Liver (tissue), 8 donors: ENCODE measurements at regions not wholly inside any gene's neighbourhood (a gene's known extent, or its start where the extent isn't known, plus 50 kb on each side); places are given as distances from the start of the nearest gene placed in this dataset.

Experiments used
- DNase-seq: peaks from one replicate; pipeline ENCODE4 v3.0.0-alpha.2; 2017; ENCODE audit warnings: low spot score
- H3K27ac ChIP-seq, 2 donors: one replicate each; pipeline ENCODE4 v1.7.0; 2013; ENCODE audit warnings: inconsistent platforms in 2 of 2, low read length in 2 of 2, control low read depth in 1 of 2, low read depth in 1 of 2, mild to moderate bottlenecking in 1 of 2
- H3K27me3 ChIP-seq, 4 donors: one replicate each; pipeline versions ENCODE4 v1.6.1 to v1.7.0; 2013; ENCODE audit warnings: low read length in 3 of 4, inconsistent platforms in 1 of 4, mild to moderate bottlenecking in 1 of 4, moderate library complexity in 1 of 4; ENCODE audit not compliant: control insufficient read depth in 4 of 4, insufficient read depth in 4 of 4
- H3K36me3 ChIP-seq, 4 donors: one replicate each; pipeline versions ENCODE4 v1.6.1 to v1.7.0; 2013; ENCODE audit warnings: low read length in 3 of 4, mild to moderate bottlenecking in 3 of 4, low read depth in 1 of 4, moderate library complexity in 1 of 4; ENCODE audit not compliant: control insufficient read depth in 4 of 4, insufficient read depth in 3 of 4
- H3K4me1 ChIP-seq, 4 donors: one replicate each; pipeline versions ENCODE4 v1.6.1 to v1.7.0; 2013; ENCODE audit warnings: low read length in 3 of 4, mild to moderate bottlenecking in 3 of 4, moderate library complexity in 1 of 4; ENCODE audit not compliant: control insufficient read depth in 4 of 4, insufficient read depth in 4 of 4
- H3K4me3 ChIP-seq, 3 donors: one replicate each; pipeline versions ENCODE4 v1.6.1 to v1.7.0; 2013; ENCODE audit warnings: low read length in 3 of 3, control low read depth in 1 of 3, low read depth in 1 of 3, mild to moderate bottlenecking in 1 of 3
- H3K9ac ChIP-seq, 2 donors: one replicate each; pipeline ENCODE4 v1.7.0; 2013; ENCODE audit warnings: low read length in 2 of 2, mild to moderate bottlenecking in 2 of 2, moderate library complexity in 2 of 2, control low read depth in 1 of 2, low read depth in 1 of 2
- H3K9me3 ChIP-seq, 4 donors: one replicate each; pipeline versions ENCODE4 v1.6.1 to v1.7.0; 2013; ENCODE audit warnings: low read length in 3 of 4; ENCODE audit not compliant: control insufficient read depth in 4 of 4
- ATF3 ChIP-seq: IDR thresholded peaks from 2 replicates; pipeline ENCODE4 v1.6.1; 2016; ENCODE audit warnings: antibody characterized with exemption
- CTCF ChIP-seq: fragments of 150-350 bp; IDR thresholded peaks from 2 replicates; pipeline ENCODE4 v1.5.1; 2017; ENCODE audit warnings: improper control_type of control experiment, low read depth, low read length; ENCODE audit not compliant: missing input control
- EGR1 ChIP-seq, 2 donors: IDR thresholded peaks; 2 replicates each; pipeline ENCODE4 v1.6.1; 2016 to 2018; ENCODE audit warnings: antibody characterized with exemption in 2 of 2, low read depth in 2 of 2
- FOXA2 ChIP-seq: IDR thresholded peaks from 2 replicates; pipeline ENCODE4 v1.6.1; 2016; ENCODE audit warnings: antibody characterized with exemption
- HNF4A ChIP-seq, 2 donors: conservative IDR thresholded peaks; 2 replicates each; pipeline ENCODE4 v1.6.1; 2016; ENCODE audit warnings: antibody characterized with exemption in 2 of 2, mild to moderate bottlenecking in 2 of 2
- JUND ChIP-seq, 2 donors: IDR thresholded peaks; 2 replicates each; pipeline ENCODE4 v1.6.1; 2016; ENCODE audit warnings: antibody characterized with exemption in 2 of 2
- MAX ChIP-seq: IDR thresholded peaks from 2 replicates; pipeline ENCODE4 v1.6.1; 2016; ENCODE audit warnings: antibody characterized with exemption
- NR2F2 ChIP-seq: IDR thresholded peaks from 2 replicates; pipeline ENCODE4 v1.6.1; 2016; ENCODE audit warnings: antibody characterized with exemption
- RAD21 ChIP-seq, 2 donors: IDR thresholded peaks; 2 replicates each; pipeline ENCODE4 v1.6.1; 2016; ENCODE audit warnings: antibody characterized with exemption in 2 of 2, mild to moderate bottlenecking in 2 of 2
- RXRA ChIP-seq, 2 donors: IDR thresholded peaks; 2 replicates each; pipeline ENCODE4 v1.6.1; 2017 to 2018; ENCODE audit warnings: antibody characterized with exemption in 2 of 2, mild to moderate bottlenecking in 1 of 2
- SP1 ChIP-seq: IDR thresholded peaks from 2 replicates; pipeline ENCODE4 v1.6.1; 2018; ENCODE audit warnings: antibody characterized with exemption, mild to moderate bottlenecking
- TAF1 ChIP-seq: conservative IDR thresholded peaks from 2 replicates; pipeline ENCODE4 v1.6.1; 2016; ENCODE audit warnings: antibody characterized with exemption, mild to moderate bottlenecking
- WGBS: extraction: QIAGEN DNeasy Blood & Tissue Kit; methylation state at CpG from one replicate; pipeline ENCODE4 v1.1.7; 2013; 5-methylcytosine and 5-hydroxymethylcytosine counted together
- donor health status: healthy.
- donor health status: healthy.
- donor health status: healthy.
- donor health status: healthy.
- donor health status: healthy.

GRCh38 chr20:59526242-59527225, 77.8 kb upstream of the PHACTR3 start:
- WGBS, result 41% methylated on average over 18 of the region's 18 CpGs
- no peaks in the 10 kb centered on the region for H3K4me1 ChIP-seq
- no peak for DNase-seq
- no peaks in the 10 kb centered on the region for H3K9me3 ChIP-seq
- H3K36me3 ChIP-seq, result no peaks in the 10 kb centered on the region
- H3K27me3 ChIP-seq, result peaks cover 0 to 12% (median 5%) of the 10 kb centered on the region in 4 donors
- H3K9ac ChIP-seq, result no peak overlapping the region
- H3K27ac ChIP-seq, result no peak overlapping the region
- TF ChIP-seq TAF1 (no peak), JUND (IDR thresholded peaks at IDR 0.05) (no peak), CTCF (no peak), RXRA (IDR thresholded peaks at IDR 0.05) (no peak), MAX (no peak), ATF3 (no peak), EGR1 (IDR thresholded peaks at IDR 0.05; ENCODE audit: low read depth in 2 of 2) (no peak), RAD21 (IDR thresholded peaks at IDR 0.05) (no peak), HNF4A (conservative IDR thresholded peaks at IDR 0.05) (no peak), NR2F2 (no peak), FOXA2 (no peak)
- H3K4me3 ChIP-seq, result no peak overlapping the region

GRCh38 chr20:59530782-59531181, 73.6 kb upstream of the PHACTR3 start:
- no peak for TF ChIP-seq SP1
- no peak for TF ChIP-seq NR2F2
- H3K27me3 ChIP-seq, result peaks cover 0 to 12% (median 4%) of the 10 kb centered on the region in 4 donors
- H3K9ac ChIP-seq, result no peak overlapping the region
- no peak overlapping the region for H3K27ac ChIP-seq
- no peak for DNase-seq
- H3K4me3 ChIP-seq, result no peak overlapping the region
- no peaks in the 10 kb centered on the region for H3K9me3 ChIP-seq
- no peaks in the 10 kb centered on the region for H3K36me3 ChIP-seq
- H3K4me1 ChIP-seq, result no peaks in the 10 kb centered on the region
- WGBS, result 66% methylated on average over 2 of the region's 2 CpGs

GRCh38 chr20:59537991-59538390, 66.3 kb upstream of the PHACTR3 start:
- Histone ChIP-seq H3K36me3 (no peaks in the 10 kb centered on the region), H3K27me3 (no peaks in the 10 kb centered on the region), H3K4me3 (no peak overlapping the region), H3K27ac (no peak overlapping the region), H3K9ac (no peak overlapping the region), H3K4me1 (no peaks in the 10 kb centered on the region), H3K9me3 (peaks cover 0 to 3% (median 0%) of the 10 kb centered on the region in 4 donors)
- no peak for TF ChIP-seq TAF1
- 91% methylated on average over 2 of the region's 2 CpGs for WGBS
- no peak for DNase-seq
